Stomach (tissue), 8 donors: ENCODE measurements at regions not wholly inside any gene's neighbourhood (a gene's known extent, or its start where the extent isn't known, plus 50 kb on each side); places are given as distances from the start of the nearest gene placed in this dataset.

Experiments
- DNase-seq, 2 donors: peaks; one replicate each; pipeline versions ENCODE4 v3.0.0 to v3.0.0-alpha.2; 2013 to 2019
- H3K27ac ChIP-seq, 5 donors: fragments of 200-600 bp in 4 of 5; sonication (generic) in 4 of 5; one replicate each; pipeline ENCODE4 v1.5.1; 2013 to 2019; ENCODE audit warnings: mild to moderate bottlenecking in 1 of 5, moderate library complexity in 1 of 5
- H3K27me3 ChIP-seq, 3 donors: fragments of 200-600 bp; sonication (generic); one replicate each; pipeline ENCODE4 v1.5.1; 2017 to 2019; ENCODE audit warnings: mixed run types in 1 of 3
- H3K36me3 ChIP-seq, 4 donors: fragments of 200-600 bp; sonication (generic); 1 replicate in 3 of 4; 2 replicates in 1 of 4; pipeline ENCODE4 v1.5.1; 2016 to 2019
- H3K4me1 ChIP-seq, 4 donors: fragments of 200-600 bp; sonication (generic); one replicate each; pipeline ENCODE4 v1.5.1; 2016 to 2019
- H3K4me3 ChIP-seq, 4 donors: fragments of 200-600 bp; sonication (generic) in 3 of 4; one replicate each; pipeline ENCODE4 v1.5.1; 2016 to 2019; ENCODE audit warnings: mild to moderate bottlenecking in 1 of 4
- H3K9me3 ChIP-seq, 4 donors: fragments of 200-600 bp; sonication (generic); one replicate each; pipeline ENCODE4 v1.5.1; 2016 to 2019
- EP300 ChIP-seq: sonication (generic); formaldehyde crosslinking; IDR thresholded peaks from one replicate; pipeline ENCODE4 v1.6.1; 2017; ENCODE audit warnings: antibody characterized with exemption
- POLR2A ChIP-seq, 4 donors: fragments of 450-650 bp; IDR thresholded peaks; one replicate each; pipeline ENCODE4 v1.6.1; 2016; ENCODE audit warnings: antibody characterized with exemption in 4 of 4, control low read depth in 2 of 4, mild to moderate bottlenecking in 1 of 4, moderate library complexity in 1 of 4
- POLR2AphosphoS5 ChIP-seq, 3 donors: sonication (generic); formaldehyde crosslinking; IDR thresholded peaks; one replicate each; pipeline ENCODE4 v1.6.1; 2016; ENCODE audit warnings: antibody characterized with exemption in 3 of 3
- WGBS, 5 donors: extraction: QIAGEN DNeasy Blood & Tissue Kit in 3 of 5; methylation state at CpG; one replicate each; pipeline versions ENCODE4 v1.1.5 to v1.1.7; 2013 to 2018; 5-methylcytosine and 5-hydroxymethylcytosine counted together
- intact Hi-C: fragments of 100-400 bp; cut with DNase I; formaldehyde crosslinking; loops from one replicate; pipeline ENCODE4 v1.15.1; 2023; ENCODE audit warnings: low total_unique reads
- TF ChIP-seq, protein P1 (sequence below), 7 experiments: fragments of 450-650 bp in 4 of 7; fragments of 200-600 bp in 3 of 7; sonication (generic) in 3 of 7; IDR thresholded peaks; one replicate each; pipeline ENCODE4 v1.5.1; 2016 to 2019; ENCODE audit warnings: antibody characterized with exemption in 7 of 7, control low read depth in 2 of 7, mild to moderate bottlenecking in 1 of 7
- donor health status: healthy with polysubstance abuse.
- donor health status: Bipolar disorder and iron deficiency.
- donor health status: healthy.

DNA sequence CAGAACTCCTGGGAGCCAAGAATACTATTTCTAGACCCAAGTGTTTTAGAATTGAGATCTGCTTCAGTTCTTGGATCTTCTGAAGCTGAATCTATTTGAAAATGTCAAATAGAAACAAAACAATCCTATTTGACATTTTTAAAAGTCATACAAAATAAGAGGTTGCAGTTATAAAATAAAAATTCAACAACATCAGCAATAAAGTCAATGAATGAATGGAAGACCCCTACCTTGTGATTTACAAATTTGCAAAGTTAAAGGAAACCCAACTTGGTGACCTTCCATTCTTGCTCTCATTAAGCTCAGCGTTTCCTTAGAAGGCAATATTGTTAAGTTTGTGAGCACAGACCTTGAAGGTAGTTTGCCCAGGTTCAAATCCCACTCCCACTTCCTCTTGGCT, 531.8 kb upstream of the TENM3 start:
- 53 to 81% (median 67%) methylated on average over 1 of the region's 1 CpG for WGBS, 5 donors
- Histone ChIP-seq H3K36me3 (no peaks in the 10 kb centered on the region), H3K27ac (no peak overlapping the region), H3K4me3 (no peak overlapping the region), H3K9me3 (peaks cover 0 to 13% (median 0%) of the 10 kb centered on the region in 4 donors), H3K27me3 (no peaks in the 10 kb centered on the region), H3K4me1 (no peaks in the 10 kb centered on the region)
- DNase-seq, result no peak
- TF ChIP-seq, protein P1, sequence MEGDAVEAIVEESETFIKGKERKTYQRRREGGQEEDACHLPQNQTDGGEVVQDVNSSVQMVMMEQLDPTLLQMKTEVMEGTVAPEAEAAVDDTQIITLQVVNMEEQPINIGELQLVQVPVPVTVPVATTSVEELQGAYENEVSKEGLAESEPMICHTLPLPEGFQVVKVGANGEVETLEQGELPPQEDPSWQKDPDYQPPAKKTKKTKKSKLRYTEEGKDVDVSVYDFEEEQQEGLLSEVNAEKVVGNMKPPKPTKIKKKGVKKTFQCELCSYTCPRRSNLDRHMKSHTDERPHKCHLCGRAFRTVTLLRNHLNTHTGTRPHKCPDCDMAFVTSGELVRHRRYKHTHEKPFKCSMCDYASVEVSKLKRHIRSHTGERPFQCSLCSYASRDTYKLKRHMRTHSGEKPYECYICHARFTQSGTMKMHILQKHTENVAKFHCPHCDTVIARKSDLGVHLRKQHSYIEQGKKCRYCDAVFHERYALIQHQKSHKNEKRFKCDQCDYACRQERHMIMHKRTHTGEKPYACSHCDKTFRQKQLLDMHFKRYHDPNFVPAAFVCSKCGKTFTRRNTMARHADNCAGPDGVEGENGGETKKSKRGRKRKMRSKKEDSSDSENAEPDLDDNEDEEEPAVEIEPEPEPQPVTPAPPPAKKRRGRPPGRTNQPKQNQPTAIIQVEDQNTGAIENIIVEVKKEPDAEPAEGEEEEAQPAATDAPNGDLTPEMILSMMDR (IDR thresholded peaks at IDR 0.05), result no peak
- TF ChIP-seq EP300 (no peak), POLR2A (IDR thresholded peaks at IDR 0.05) (no peak), POLR2AphosphoS5 (IDR thresholded peaks at IDR 0.05) (no peak)
- intact Hi-C loops, result no loop called here

DNA sequence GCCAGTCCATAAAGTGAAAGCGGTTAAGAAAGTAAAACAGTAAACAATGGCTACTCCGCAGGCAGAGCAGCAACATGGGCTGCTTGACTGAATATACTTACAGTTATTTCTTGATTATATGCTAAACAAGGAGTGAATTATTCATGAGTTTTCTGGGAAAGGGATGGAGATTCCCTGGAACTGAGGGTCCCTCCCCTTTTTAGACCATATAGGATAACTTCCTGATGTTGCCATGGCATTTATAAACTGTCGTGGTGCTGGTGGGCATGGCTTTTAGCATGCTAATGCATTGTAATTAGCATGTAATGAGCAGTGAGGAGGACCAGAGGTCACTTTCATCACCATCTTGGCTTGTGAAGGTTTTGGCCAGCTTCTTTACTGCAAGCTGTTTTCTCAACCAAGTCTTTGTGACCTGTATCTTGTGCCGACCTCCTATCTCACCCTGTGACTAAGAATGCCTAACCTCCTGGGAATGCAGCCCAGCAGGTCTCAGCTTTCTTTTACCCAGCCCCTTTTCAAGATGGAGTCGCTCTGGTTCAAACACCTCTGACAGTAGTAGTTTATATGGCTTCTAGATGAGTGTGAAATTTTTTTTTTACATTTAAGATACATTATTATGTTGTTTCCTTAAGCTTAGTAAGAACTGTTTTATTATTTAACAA, 514.8 kb upstream of the TENM3 start:
- no peak for DNase-seq
- WGBS, 5 donors, result 45 to 61% (median 60%) methylated on average over 5 of the region's 5 CpGs
- Histone ChIP-seq H3K4me1 (no peaks in the 10 kb centered on the region), H3K9me3 (peaks cover 0 to 4% (median under 1%) of the 10 kb centered on the region in 4 donors), H3K27me3 (no peaks in the 10 kb centered on the region), H3K36me3 (no peaks in the 10 kb centered on the region), H3K27ac (no peak overlapping the region), H3K4me3 (no peak overlapping the region)
- TF ChIP-seq POLR2A (IDR thresholded peaks at IDR 0.05) (no peak), EP300 (no peak), POLR2AphosphoS5 (IDR thresholded peaks at IDR 0.05) (no peak)
- TF ChIP-seq, protein P1 (IDR thresholded peaks at IDR 0.05), result no peak
- intact Hi-C loops, result no loop called here

DNA sequence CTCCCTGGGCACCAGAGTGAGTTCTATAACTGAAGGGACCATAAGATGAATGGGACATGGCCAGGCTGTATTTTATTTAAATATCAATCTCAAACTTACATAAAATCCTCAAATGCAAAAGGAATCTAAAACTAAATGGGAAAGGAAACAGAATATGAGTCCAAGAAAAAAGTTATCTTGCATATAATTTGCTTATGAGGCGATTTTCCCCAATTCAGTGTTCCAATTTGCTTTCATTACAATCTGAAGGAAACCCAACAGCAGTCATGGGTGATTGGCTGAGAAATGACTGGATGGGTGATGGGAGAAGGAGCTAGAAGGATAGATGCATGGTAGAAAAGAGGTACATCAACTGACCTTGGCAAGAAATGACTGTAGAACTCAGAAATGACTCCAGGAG, 511.3 kb upstream of the TENM3 start:
- no peak for DNase-seq
- intact Hi-C loops, result no loop called here
- H3K27ac ChIP-seq, result no peak overlapping the region
- no peaks in the 10 kb centered on the region for H3K4me1 ChIP-seq
- H3K36me3 ChIP-seq, result no peaks in the 10 kb centered on the region
- 70 to 92% (median 82%) methylated on average over 1 of the region's 1 CpG for WGBS, 5 donors
- no peaks in the 10 kb centered on the region for H3K9me3 ChIP-seq
- H3K4me3 ChIP-seq, result no peak overlapping the region
- TF ChIP-seq, protein P1 (IDR thresholded peaks at IDR 0.05), result no peak
- no peak for TF ChIP-seq POLR2A (IDR thresholded peaks at IDR 0.05)
- no peak for TF ChIP-seq EP300
- TF ChIP-seq POLR2AphosphoS5 (IDR thresholded peaks at IDR 0.05), result no peak
- H3K27me3 ChIP-seq, result no peaks in the 10 kb centered on the region

DNA sequence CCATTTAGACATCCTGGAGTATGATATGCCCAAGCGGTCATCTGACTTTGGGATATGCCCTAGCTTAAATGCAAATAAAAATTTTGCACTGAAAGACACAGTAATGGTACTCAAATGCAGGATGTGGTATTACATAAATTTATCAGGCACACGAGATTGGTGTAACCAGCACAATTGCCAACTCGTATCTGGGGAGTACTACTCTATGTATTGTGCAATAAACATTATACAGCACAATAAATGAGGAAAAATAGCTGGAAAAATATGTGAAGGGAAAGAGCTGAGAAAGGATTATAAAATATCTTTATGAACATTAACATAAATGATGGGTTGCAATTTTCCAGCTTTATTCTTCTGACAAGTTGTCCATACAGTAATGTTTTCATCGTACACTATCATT, 505.5 kb upstream of the TENM3 start:
- no peaks in the 10 kb centered on the region for H3K27me3 ChIP-seq

More for the DNA sequence above, 505.5 kb upstream of the TENM3 start:
- DNase-seq, result no peak
- TF ChIP-seq EP300 (no peak), POLR2AphosphoS5 (IDR thresholded peaks at IDR 0.05) (no peak), POLR2A (IDR thresholded peaks at IDR 0.05) (no peak)
- TF ChIP-seq, protein P1 (IDR thresholded peaks at IDR 0.05), result no peak
- intact Hi-C loops, result no loop called here
- no peak overlapping the region for H3K4me3 ChIP-seq
- no peak overlapping the region for H3K27ac ChIP-seq
- peaks cover 0 to 4% (median 0%) of the 10 kb centered on the region in 4 donors for H3K9me3 ChIP-seq
- WGBS, 5 donors, result 70 to 84% (median 82%) methylated on average over 4 of the region's 4 CpGs
- no peaks in the 10 kb centered on the region for H3K4me1 ChIP-seq
- H3K36me3 ChIP-seq, result no peaks in the 10 kb centered on the region
